Activated naive CD4-positive, alpha-beta T cell treated with anti-CD3 and anti-CD28 coated beads for 36 hours (primary cell): ENCODE measurements at regions not wholly inside any gene's neighbourhood (a gene's known extent, or its start where the extent isn't known, plus 50 kb on each side); places are given as distances from the start of the nearest gene placed in this dataset.

Source experiments
- CTCF ChIA-PET: fragments of 350-600 bp; sonication (Branson Sonifier 250); formaldehyde crosslinking; loops from one replicate; lab custom pipeline; 2021; ENCODE audit warnings: antibody characterized with exemption; lab: Charles Lee
- DNase-seq: peaks from one replicate; pipeline ENCODE4 v3.0.0-alpha.2; 2020
- H3K27ac Mint-ChIP-seq: one replicate; pipeline ENCODE4 v1.8.0; 2021; ENCODE audit warnings: mild to moderate bottlenecking, mixed read lengths
- H3K27me3 Mint-ChIP-seq: one replicate; pipeline ENCODE4 v1.8.0; 2021; ENCODE audit warnings: low read depth, mixed read lengths
- H3K36me3 Mint-ChIP-seq: one replicate; pipeline ENCODE4 v1.8.0; 2021; ENCODE audit warnings: low read depth, mixed read lengths
- H3K4me1 Mint-ChIP-seq: one replicate; pipeline ENCODE4 v1.8.0; 2021; ENCODE audit warnings: low read depth, mixed read lengths
- H3K4me3 Mint-ChIP-seq: one replicate; pipeline ENCODE4 v1.8.0; 2021; ENCODE audit warnings: mild to moderate bottlenecking, moderate library complexity, mixed read lengths
- H3K9me3 Mint-ChIP-seq: one replicate; pipeline ENCODE4 v1.8.0; 2021; ENCODE audit warnings: mixed read lengths
- intact Hi-C: fragments of 100-400 bp; cut with micrococcal nuclease; formaldehyde crosslinking; loops from one replicate; pipeline ENCODE4 v1.15.1; 2023

DNA sequence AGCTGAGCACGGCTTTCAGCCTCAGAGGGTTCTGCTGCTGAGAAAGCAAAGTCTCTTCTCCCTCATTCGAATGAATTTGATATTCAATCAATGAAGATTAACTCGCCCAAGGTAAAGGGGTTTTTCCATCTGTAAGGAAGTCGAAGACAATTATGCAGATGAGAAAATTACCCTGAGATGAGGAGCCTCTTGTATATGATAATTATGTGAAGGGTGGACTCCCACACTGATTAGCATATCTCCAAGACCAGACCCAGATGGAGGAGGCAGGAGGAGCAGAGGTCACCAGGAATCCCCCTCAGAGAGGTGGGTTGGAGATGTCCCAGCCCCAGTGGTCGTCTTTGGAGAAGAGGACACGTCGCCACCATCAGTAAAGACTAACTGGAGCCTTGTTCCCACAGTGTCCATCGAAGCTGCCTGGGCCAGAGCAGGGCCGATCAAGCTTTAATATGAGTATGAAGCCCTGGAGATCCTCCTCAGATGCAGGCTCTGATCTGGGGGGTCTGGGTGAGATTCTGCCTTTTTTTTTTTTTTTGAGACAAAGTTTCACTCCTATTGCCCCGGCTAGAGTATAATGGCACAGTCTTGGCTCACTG, 61.5 kb upstream of the LHX1 start:
- CTCF ChIA-PET: interaction anchor here (1.0 kb wide), 1 partner anchor 51 kb away, joined by 6 read pairs; no protein-coding TSS in a partner anchor
- Mint-ChIP-seq H3K36me3 (no peaks in the 10 kb centered on the region), H3K9me3 (peaks cover 4% of the 10 kb centered on the region), H3K27me3 (peaks cover 5% of the 10 kb centered on the region), H3K27ac (no peak overlapping the region), H3K4me3 (no peak overlapping the region), H3K4me1 (peaks cover 3% of the 10 kb centered on the region)
- intact Hi-C loops: no loop called here
- DNase-seq: no peak

DNA sequence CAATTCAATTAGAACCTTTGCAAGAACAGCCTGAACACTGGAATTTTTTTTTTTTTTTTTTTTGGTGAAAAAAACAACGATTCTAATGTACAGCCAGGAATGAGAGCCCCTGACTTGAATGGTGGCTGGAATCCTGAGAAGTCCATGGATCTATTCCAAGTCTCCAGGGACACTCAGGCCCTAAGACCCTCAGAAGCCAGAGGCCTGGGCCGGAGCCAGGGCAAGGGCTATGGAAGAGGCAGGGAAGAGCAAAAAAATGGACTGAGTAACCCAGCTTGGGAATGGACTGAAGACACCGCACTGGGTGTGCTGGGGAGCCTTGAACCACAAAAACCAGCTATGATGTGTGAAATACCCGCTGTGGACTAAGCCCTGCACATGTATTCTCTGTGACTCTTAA, 60.3 kb upstream of the LHX1 start:
- no peak for DNase-seq
- Mint-ChIP-seq H3K27ac (no peak overlapping the region), H3K4me1 (peaks cover 3% of the 10 kb centered on the region), H3K9me3 (peaks cover 6% of the 10 kb centered on the region), H3K36me3 (no peaks in the 10 kb centered on the region), H3K27me3 (peaks cover 11% of the 10 kb centered on the region), H3K4me3 (no peak overlapping the region)
- CTCF ChIA-PET: no interaction called here
- intact Hi-C loops: no loop called here

DNA sequence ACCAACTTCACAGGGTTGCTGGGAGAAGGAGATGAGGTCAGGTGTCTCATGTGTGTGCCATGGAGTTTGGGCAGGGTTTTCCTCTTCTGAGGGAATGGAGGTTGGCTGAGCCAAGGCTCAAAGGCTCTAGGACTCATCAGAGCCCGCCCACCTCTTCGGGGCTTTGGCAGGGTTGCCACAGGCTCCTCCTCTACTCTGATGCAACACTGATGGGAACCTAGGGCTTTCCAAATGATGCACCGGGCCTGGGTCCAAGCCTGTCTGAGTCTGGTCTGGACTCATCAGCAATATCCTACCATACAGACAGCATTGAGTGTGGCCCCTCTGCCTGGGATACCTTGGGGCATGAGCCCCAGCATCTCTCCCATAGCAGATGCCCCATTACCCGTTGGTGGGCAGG, 59.5 kb upstream of the LHX1 start:
- DNase-seq: no peak
- CTCF ChIA-PET: no interaction called here
- intact Hi-C loops: no loop called here
- Mint-ChIP-seq H3K27ac (no peak overlapping the region), H3K36me3 (no peaks in the 10 kb centered on the region), H3K4me1 (peaks cover 3% of the 10 kb centered on the region), H3K4me3 (no peak overlapping the region), H3K27me3 (peaks cover 11% of the 10 kb centered on the region), H3K9me3 (peaks cover 2% of the 10 kb centered on the region)

DNA sequence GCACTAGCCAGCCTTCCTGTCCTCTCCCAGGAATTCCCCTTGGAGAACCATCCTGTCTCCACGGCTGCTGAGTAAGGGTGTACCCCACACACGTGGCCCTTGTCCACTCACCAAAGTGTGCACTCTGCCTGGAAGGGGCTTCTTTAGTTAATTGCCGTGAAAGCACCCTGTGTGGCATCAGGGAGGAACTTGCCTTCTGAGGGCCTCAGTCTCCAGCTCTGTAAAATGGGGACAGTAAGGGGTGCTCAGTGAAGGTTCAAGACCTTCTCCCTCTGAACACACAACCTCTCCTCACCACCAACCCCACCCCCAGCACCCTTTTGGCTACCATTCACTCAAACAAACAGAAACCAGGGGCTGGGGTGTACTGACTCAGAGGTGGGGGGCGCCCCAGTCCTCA, 59.1 kb upstream of the LHX1 start:
- H3K27me3 Mint-ChIP-seq: peaks cover 11% of the 10 kb centered on the region
- H3K9me3 Mint-ChIP-seq: peaks cover 2% of the 10 kb centered on the region
- no peaks in the 10 kb centered on the region for H3K36me3 Mint-ChIP-seq
- H3K27ac Mint-ChIP-seq: no peak overlapping the region
- intact Hi-C loops: no loop called here
- no peak overlapping the region for H3K4me3 Mint-ChIP-seq
- DNase-seq: no peak
- peaks cover 3% of the 10 kb centered on the region for H3K4me1 Mint-ChIP-seq
- CTCF ChIA-PET: no interaction called here

DNA sequence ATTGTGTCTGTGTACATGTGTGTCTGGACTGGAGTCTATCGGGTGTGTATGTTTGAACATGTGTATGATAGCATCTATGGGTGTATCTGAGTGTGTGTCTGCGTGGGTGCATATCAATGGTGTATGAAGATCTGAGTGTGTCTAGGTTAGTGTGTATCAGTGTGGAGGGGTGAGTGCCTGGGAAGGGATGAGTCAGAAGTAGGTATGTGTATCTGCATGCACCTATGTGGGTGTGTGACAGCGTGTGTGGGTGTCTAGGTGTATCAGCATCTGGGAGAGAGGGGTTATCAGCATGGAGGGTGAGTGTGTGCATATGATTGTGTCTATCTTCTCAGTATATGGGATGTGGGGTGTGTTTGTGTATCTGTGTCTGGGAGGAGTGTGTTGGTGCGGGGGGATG, 58.2 kb upstream of the LHX1 start:
- no peak for DNase-seq
- CTCF ChIA-PET: no interaction called here
- H3K36me3 Mint-ChIP-seq: no peaks in the 10 kb centered on the region
- H3K4me3 Mint-ChIP-seq: no peak overlapping the region
- peaks cover 2% of the 10 kb centered on the region for H3K9me3 Mint-ChIP-seq
- intact Hi-C loops: no loop called here
- no peak overlapping the region for H3K27ac Mint-ChIP-seq
- peaks cover 12% of the 10 kb centered on the region for H3K27me3 Mint-ChIP-seq
- peaks cover 3% of the 10 kb centered on the region for H3K4me1 Mint-ChIP-seq

DNA sequence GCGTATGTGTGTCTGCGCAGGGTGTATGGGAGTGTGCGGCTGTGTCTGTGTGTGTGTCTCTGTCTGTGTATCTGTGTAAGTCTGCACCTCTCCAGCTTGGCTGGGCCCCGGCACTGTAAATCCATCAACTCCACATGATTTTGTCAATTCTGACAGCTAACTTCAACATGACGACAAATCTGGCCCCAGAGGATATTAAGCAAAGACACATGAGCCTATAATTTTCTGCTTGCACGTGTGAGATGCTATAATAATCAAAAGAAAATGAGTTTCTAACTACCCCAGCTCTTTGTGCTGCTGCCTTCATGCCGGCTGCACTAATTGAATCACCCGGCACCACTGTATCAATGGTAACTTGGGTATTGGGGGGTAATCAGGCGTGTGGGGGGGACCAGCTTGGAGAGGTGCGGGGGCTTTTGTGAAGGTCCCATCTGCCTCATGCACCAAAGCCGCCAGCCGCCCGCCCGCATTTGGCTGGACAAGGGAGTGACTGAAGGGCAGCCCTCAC, 57.6 kb upstream of the LHX1 start:
- CTCF ChIA-PET: no interaction called here
- H3K9me3 Mint-ChIP-seq: peaks cover 2% of the 10 kb centered on the region
- intact Hi-C loops: no loop called here
- H3K27me3 Mint-ChIP-seq: peaks cover 15% of the 10 kb centered on the region
- DNase-seq: no peak
- H3K4me3 Mint-ChIP-seq: no peak overlapping the region
- peaks cover 3% of the 10 kb centered on the region for H3K4me1 Mint-ChIP-seq
- H3K27ac Mint-ChIP-seq: no peak overlapping the region
- H3K36me3 Mint-ChIP-seq: no peaks in the 10 kb centered on the region

DNA sequence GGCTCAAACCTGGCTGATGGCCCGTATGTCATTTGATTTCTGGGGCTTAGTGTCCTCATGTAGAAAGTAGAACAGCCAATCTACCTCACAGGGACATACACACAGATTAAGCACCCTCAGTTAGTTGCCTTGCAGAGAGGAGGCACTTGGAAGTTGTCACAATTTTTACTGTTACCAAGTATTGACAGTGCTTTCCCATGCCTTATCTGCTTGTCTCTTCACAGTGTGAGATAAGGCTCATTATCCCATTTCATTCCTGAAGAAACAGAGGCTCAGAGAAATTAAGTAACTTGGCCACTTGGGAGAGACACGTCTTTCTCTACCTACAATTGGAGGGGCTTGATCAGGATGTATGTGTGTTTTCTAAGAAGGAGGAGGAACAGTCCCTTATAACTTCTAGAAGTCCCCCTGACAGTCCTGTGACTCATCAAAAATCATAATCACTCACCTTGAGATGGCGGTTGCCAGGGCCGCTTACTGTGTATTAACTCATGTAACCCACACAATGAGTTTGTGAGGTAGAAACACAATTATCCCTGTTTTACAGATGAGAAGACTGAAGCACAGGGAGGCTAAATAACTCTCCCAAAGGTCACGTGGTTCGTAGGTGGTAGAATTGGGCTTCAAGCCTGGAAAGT, 56.9 kb upstream of the LHX1 start:
- CTCF ChIA-PET: no interaction called here

DNA sequence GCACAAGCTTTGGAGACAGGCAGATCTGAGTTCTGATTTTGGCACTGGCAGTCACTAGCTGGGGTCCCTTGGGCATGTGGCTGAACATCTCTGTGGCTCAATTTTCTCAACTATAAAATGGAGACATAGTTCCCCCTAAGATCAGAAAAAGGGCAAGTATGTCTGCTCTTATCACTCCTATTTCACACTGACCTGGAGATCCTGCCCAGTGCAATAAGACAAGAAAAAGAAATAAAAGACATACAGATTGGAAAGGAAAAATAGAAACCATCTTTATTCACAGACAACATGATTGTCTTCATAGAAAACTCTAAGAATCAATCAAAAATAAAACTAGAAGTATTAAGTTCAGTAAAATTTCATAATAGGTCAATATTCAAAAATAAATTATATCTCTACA, 56.0 kb upstream of the LHX1 start:
- Mint-ChIP-seq H3K27me3 (peaks cover 20% of the 10 kb centered on the region), H3K4me3 (no peak overlapping the region), H3K27ac (no peak overlapping the region), H3K9me3 (peaks cover 2% of the 10 kb centered on the region), H3K36me3 (no peaks in the 10 kb centered on the region), H3K4me1 (peaks cover 3% of the 10 kb centered on the region)
- CTCF ChIA-PET: no interaction called here
- DNase-seq: no peak
- intact Hi-C loops: no loop called here

More for the DNA sequence above, 56.9 kb upstream of the LHX1 start:
- H3K36me3 Mint-ChIP-seq: no peaks in the 10 kb centered on the region
- H3K9me3 Mint-ChIP-seq: peaks cover 2% of the 10 kb centered on the region
- H3K4me3 Mint-ChIP-seq: no peak overlapping the region
- peaks cover 3% of the 10 kb centered on the region for H3K4me1 Mint-ChIP-seq
- intact Hi-C loops: no loop called here
- DNase-seq: peak; percentile 35
- H3K27me3 Mint-ChIP-seq: peaks cover 18% of the 10 kb centered on the region
- H3K27ac Mint-ChIP-seq: no peak overlapping the region

DNA sequence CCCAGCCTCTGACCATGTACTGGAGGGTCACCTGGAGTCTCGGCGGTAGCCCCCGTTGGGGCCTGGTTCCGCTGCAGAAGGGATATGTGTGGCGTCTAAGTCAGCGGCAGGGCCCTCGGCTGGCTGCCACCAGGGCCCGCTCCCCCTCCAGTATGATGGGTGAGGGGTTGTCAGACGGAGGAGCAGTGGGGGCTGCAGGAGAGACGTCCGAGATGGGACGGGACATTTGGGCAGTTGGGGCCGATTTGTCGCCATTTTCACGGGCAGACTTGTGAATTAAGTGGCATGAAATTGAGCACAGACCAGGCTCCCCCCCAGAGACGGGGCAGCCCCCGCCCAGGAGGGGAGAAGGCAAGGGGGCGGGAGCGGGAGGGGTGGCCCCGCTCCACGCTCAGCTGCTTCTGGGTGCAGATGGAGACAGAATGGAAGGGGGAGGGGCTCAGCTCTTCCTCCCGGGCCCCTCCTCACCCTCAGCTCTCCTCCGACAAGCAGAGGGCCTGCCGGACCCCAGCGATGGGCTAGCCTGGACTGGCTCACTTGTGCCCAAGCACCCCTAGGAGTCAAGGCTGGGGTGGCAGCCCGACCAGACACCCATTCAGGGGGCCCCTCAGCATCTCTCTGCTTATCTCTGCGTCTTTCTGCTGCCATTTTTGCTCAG, 52.7 kb upstream of the LHX1 start:
- no peaks in the 10 kb centered on the region for H3K4me1 Mint-ChIP-seq
- no peaks in the 10 kb centered on the region for H3K36me3 Mint-ChIP-seq
- DNase-seq: no peak
- peaks cover 15% of the 10 kb centered on the region for H3K27me3 Mint-ChIP-seq
- intact Hi-C loops: no loop called here
- CTCF ChIA-PET: no interaction called here
- no peak overlapping the region for H3K27ac Mint-ChIP-seq
- peaks cover 2% of the 10 kb centered on the region for H3K9me3 Mint-ChIP-seq
- no peak overlapping the region for H3K4me3 Mint-ChIP-seq

DNA sequence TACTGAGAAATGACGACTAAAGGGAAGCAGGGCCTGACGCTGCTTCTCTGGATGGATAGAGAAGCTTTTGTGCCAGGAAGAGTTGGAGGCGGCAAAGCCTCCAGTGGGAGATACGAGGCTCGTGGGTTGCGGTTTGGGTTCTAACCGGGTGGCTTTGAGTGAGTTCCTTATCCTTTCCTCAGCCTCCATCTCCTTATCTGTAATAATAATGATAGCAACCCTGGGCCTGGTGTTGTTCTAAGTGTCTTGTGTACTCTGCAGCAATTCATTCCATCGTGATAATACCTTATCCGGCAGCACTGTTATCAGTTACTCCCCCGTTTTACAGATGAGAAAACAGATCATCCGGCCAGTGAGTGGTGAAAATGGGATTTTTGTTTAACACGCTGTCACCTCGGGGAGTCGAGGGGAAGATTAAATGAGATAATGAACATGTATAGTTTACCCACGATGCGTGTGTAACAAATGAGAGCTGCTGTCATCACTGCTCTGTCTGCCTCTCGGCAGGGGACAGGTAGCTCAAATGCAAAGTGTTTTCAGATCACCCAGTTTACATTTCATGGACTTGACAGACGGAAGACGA, 52.0 kb upstream of the LHX1 start:
- Mint-ChIP-seq H3K4me1 (no peaks in the 10 kb centered on the region), H3K36me3 (no peaks in the 10 kb centered on the region), H3K27ac (no peak overlapping the region), H3K4me3 (no peak overlapping the region), H3K27me3 (peaks cover 15% of the 10 kb centered on the region), H3K9me3 (peaks cover 2% of the 10 kb centered on the region)
- DNase-seq: no peak
- CTCF ChIA-PET: no interaction called here
- intact Hi-C loops: no loop called here

DNA sequence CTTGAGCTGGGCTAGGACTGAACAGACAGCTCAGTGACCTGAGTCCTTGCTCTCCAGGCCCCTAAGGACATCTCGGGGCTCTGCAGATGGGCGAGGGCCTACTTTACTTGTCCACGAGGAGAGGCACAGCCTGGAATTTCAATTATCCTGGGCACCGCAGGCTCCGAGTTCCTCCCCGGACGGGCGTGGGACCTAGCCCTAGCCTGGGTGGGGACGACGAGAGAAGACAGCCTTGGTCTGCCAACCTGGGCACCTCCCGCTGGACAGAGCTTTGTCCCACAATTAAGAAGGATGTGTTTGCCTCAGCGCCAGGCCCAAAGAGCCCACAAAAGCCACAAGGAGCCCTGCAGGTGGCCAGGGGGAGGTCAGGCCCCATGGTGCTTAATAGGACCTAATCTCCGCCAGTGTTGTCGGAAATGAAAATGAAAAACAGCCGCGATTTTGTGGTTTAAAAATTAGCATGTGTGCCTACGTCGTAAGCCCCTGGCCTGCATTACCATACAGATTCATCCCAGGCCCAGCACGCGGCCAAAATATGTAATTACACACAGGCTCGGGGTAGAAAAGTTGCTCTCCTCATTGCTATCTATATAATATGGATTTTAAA, 51.4 kb upstream of the LHX1 start:
- no peak overlapping the region for H3K4me3 Mint-ChIP-seq
- no peak for DNase-seq
- CTCF ChIA-PET: no interaction called here
- H3K27ac Mint-ChIP-seq: no peak overlapping the region
- peaks cover 2% of the 10 kb centered on the region for H3K9me3 Mint-ChIP-seq
- peaks cover 15% of the 10 kb centered on the region for H3K27me3 Mint-ChIP-seq
- no peaks in the 10 kb centered on the region for H3K4me1 Mint-ChIP-seq
- intact Hi-C loops: no loop called here
- no peaks in the 10 kb centered on the region for H3K36me3 Mint-ChIP-seq
